Ishikawa (cell line): ENCODE measurements at regions not wholly inside any gene's neighbourhood (a gene's known extent, or its start where the extent isn't known, plus 50 kb on each side); places are given as distances from the start of the nearest gene placed in this dataset.

Experiments used
- CEBPB ChIP-seq: IDR thresholded peaks from 2 replicates; pipeline ENCODE4 v1.6.1; 2012
- CREB1 ChIP-seq: IDR thresholded peaks from 2 replicates; pipeline ENCODE4 v1.6.1; 2012; ENCODE audit warnings: low read depth
- EGR1 ChIP-seq: IDR thresholded peaks from 2 replicates; pipeline ENCODE4 v1.6.1; 2012
- EP300 ChIP-seq: IDR thresholded peaks from 2 replicates; pipeline ENCODE4 v1.6.1; 2012; ENCODE audit warnings: borderline replicate concordance
- FOXM1 ChIP-seq: IDR thresholded peaks from 2 replicates; pipeline ENCODE4 v1.6.1; 2012; ENCODE audit warnings: low read depth, borderline replicate concordance
- MAX ChIP-seq: IDR thresholded peaks from 2 replicates; pipeline ENCODE4 v1.6.1; 2012
- NFIC ChIP-seq: IDR thresholded peaks from 2 replicates; pipeline ENCODE4 v1.6.1; 2012
- RAD21 ChIP-seq: IDR thresholded peaks from 2 replicates; pipeline ENCODE4 v1.6.1; 2012; ENCODE audit warnings: low read depth
- REST ChIP-seq: IDR thresholded peaks from 2 replicates; pipeline ENCODE4 v1.6.1; 2012; ENCODE audit warnings: low read depth, mild to moderate bottlenecking
- TAF1 ChIP-seq: IDR thresholded peaks from 2 replicates; pipeline ENCODE4 v1.6.1; 2012; ENCODE audit warnings: low read depth, mild to moderate bottlenecking
- TCF12 ChIP-seq: IDR thresholded peaks from 2 replicates; pipeline ENCODE4 v1.6.1; 2012; ENCODE audit warnings: low read depth
- TEAD4 ChIP-seq: IDR thresholded peaks from 2 replicates; pipeline ENCODE4 v1.6.1; 2012
- USF1 ChIP-seq: IDR thresholded peaks from 2 replicates; pipeline ENCODE4 v1.6.1; 2012
- YY1 ChIP-seq: IDR thresholded peaks from 2 replicates; pipeline ENCODE4 v1.6.1; 2012; ENCODE audit warnings: low read depth
- ZBTB7A ChIP-seq: IDR thresholded peaks from 2 replicates; pipeline ENCODE4 v1.6.1; 2012; ENCODE audit warnings: low read depth

GRCh38 chr2:147542351-147542750, 302.5 kb upstream of the ACVR2A start:
- no peak for TF ChIP-seq RAD21
- TF ChIP-seq EP300, result no peak
- TF ChIP-seq CEBPB, result no peak

GRCh38 chr2:147541314-147541713, 303.5 kb upstream of the ACVR2A start:
- no peak for TF ChIP-seq CEBPB
- no peak for TF ChIP-seq ZBTB7A
- no peak for TF ChIP-seq MAX
- no peak for TF ChIP-seq NFIC

GRCh38 chr2:147538821-147539220, 306.0 kb upstream of the ACVR2A start:
- no peak for TF ChIP-seq TEAD4
- TF ChIP-seq NFIC, result no peak
- no peak for TF ChIP-seq EP300
- TF ChIP-seq MAX, result no peak

- no peak for TF ChIP-seq YY1
- no peak for TF ChIP-seq NFIC
- no peak for TF ChIP-seq EP300
- no peak for TF ChIP-seq USF1
- TF ChIP-seq EGR1, result no peak
- no peak for TF ChIP-seq FOXM1
- no peak for TF ChIP-seq TAF1
- TF ChIP-seq CREB1, result no peak
- TF ChIP-seq ZBTB7A, result no peak
- TF ChIP-seq TEAD4, result no peak
- TF ChIP-seq MAX, result no peak
- TF ChIP-seq TCF12, result no peak
- TF ChIP-seq RAD21, result no peak
- no peak for TF ChIP-seq CEBPB
- TF ChIP-seq REST, result no peak
Observed at GRCh38 chr2:147538088-147538487, 306.7 kb upstream of the ACVR2A start.

GRCh38 chr2:147531269-147531668, 313.6 kb upstream of the ACVR2A start:
- TF ChIP-seq ZBTB7A (no peak), FOXM1 (no peak), TCF12 (no peak), NFIC (no peak), YY1 (no peak), EP300 (no peak), REST (no peak), EGR1 (no peak), TEAD4 (no peak), USF1 (no peak), RAD21 (no peak)

GRCh38 chr2:147530033-147530432, 314.8 kb upstream of the ACVR2A start:
- TF ChIP-seq CREB1 (no peak), FOXM1 (no peak), EGR1 (no peak), YY1 (no peak), NFIC (no peak), EP300 (no peak), TCF12 (no peak), TEAD4 (no peak), REST (no peak)
